ENCODE measurements at regions not wholly inside any gene's neighbourhood (a gene's known extent, or its start where the extent isn't known, plus 50 kb on each side); places are given as distances from the start of the nearest gene placed in this dataset.

DNA sequence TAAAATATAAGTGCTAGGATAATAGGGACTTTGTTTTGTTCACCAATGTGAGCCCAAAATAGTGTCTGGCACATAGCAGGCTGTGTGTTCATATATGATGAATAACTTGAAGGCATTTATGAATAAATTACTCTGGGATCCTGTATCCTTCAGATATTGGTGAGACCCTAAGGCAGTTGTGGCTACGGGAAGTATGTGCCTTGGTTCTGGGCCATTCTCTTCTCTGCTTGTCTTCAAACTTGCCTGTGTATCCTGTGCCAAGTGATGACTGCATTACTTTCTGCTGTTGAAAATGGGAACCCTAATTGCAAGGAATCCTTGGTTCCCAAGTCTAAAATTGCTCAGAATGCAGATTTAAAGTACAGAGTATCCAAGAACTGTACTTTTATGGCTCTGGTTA is 67.6 kb upstream of the KTN1 start:
- TF ChIP-seq, protein P1, sequence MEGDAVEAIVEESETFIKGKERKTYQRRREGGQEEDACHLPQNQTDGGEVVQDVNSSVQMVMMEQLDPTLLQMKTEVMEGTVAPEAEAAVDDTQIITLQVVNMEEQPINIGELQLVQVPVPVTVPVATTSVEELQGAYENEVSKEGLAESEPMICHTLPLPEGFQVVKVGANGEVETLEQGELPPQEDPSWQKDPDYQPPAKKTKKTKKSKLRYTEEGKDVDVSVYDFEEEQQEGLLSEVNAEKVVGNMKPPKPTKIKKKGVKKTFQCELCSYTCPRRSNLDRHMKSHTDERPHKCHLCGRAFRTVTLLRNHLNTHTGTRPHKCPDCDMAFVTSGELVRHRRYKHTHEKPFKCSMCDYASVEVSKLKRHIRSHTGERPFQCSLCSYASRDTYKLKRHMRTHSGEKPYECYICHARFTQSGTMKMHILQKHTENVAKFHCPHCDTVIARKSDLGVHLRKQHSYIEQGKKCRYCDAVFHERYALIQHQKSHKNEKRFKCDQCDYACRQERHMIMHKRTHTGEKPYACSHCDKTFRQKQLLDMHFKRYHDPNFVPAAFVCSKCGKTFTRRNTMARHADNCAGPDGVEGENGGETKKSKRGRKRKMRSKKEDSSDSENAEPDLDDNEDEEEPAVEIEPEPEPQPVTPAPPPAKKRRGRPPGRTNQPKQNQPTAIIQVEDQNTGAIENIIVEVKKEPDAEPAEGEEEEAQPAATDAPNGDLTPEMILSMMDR (IDR thresholded peaks at IDR 0.05): no peak
- no peak for TF ChIP-seq POLR2A (IDR thresholded peaks at IDR 0.05)
